ENCODE measurements at regions not wholly inside any gene's neighbourhood (a gene's known extent, or its start where the extent isn't known, plus 50 kb on each side); places are given as distances from the start of the nearest gene placed in this dataset.

DNA sequence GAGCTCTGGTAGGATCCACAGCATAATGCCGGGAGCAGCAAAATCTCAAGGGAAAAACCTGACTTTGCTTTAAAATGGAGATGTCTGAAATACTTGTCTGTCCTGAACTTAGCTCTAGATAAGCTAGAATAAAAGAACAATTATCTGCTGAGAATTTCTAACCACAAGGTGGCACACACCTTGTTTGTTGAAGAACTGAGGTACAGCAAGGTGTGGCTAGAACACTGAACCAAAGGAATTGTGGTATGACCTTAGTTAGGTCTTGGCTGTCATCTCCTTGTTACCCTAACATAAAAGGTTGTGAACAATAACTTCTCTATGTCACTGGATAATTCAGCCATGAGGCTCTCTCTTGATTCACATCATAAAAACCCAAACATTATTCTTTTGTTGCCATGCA is 72.3 kb upstream of the ANXA1 start:
- Histone ChIP-seq H3K36me3 (ENCODE audit: control insufficient read depth, insufficient read depth, low read length) (no peaks in the 10 kb centered on the region), H3K27me3 (ENCODE audit: control insufficient read depth, insufficient read depth, low read length) (no peaks in the 10 kb centered on the region), H3K4me3 (ENCODE audit: low read depth, low read length) (no peak overlapping the region)
- ChIA-PET CTCF (interaction anchor here (0.7 to 6.4 kb wide), 4 partner anchors 57 to 798 kb away, joined by 3 to 58 read pairs (median 6); no protein-coding TSS in a partner anchor), POLR2A (interaction anchor here (0.5 kb wide), 1 partner anchor 102 kb away, joined by 4 read pairs; no protein-coding TSS in a partner anchor)
- DNase-seq (ENCODE audit: low read depth), result no peak
- TF ChIP-seq, protein P1, sequence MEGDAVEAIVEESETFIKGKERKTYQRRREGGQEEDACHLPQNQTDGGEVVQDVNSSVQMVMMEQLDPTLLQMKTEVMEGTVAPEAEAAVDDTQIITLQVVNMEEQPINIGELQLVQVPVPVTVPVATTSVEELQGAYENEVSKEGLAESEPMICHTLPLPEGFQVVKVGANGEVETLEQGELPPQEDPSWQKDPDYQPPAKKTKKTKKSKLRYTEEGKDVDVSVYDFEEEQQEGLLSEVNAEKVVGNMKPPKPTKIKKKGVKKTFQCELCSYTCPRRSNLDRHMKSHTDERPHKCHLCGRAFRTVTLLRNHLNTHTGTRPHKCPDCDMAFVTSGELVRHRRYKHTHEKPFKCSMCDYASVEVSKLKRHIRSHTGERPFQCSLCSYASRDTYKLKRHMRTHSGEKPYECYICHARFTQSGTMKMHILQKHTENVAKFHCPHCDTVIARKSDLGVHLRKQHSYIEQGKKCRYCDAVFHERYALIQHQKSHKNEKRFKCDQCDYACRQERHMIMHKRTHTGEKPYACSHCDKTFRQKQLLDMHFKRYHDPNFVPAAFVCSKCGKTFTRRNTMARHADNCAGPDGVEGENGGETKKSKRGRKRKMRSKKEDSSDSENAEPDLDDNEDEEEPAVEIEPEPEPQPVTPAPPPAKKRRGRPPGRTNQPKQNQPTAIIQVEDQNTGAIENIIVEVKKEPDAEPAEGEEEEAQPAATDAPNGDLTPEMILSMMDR (IDR thresholded peaks at IDR 0.05; ENCODE audit: insufficient read depth, low read depth, low read length), result 0 out of 2 replicates have a peak, but pooled peaks have one; percentile 2

DNA sequence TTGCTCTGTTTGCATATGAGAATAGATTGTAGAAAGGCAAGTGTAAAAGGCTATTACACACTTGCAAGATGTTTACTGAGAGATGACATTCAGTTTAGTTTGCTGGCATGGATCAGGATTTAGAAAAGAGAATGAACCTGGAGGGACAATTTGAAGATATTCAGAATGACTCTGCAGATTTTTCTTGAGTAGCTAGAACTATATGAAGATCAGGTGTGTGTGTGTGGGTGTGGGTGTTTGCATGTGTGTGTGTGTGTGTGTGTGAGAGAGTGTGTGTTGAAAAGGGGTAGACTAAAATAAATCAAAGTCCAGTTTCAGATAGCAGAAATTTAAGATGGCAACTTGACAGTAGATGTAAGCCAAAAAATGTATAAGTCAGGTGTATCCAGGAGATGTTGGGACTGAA is 74.0 kb upstream of the ANXA1 start:
- ChIA-PET POLR2A (no interaction called here), CTCF (interaction anchor here (0.6 to 6.4 kb wide), 2 partner anchors 208 to 221 kb away, joined by 3 to 58 read pairs; no protein-coding TSS in a partner anchor)
- Histone ChIP-seq H3K27me3 (ENCODE audit: control insufficient read depth, insufficient read depth, low read length) (no peaks in the 10 kb centered on the region), H3K36me3 (ENCODE audit: control insufficient read depth, insufficient read depth, low read length) (no peaks in the 10 kb centered on the region), H3K4me3 (ENCODE audit: low read depth, low read length) (no peak overlapping the region)
- no peak for DNase-seq (ENCODE audit: low read depth)
- TF ChIP-seq, protein P1 (IDR thresholded peaks at IDR 0.05; ENCODE audit: insufficient read depth, low read depth, low read length), result no peak

DNA sequence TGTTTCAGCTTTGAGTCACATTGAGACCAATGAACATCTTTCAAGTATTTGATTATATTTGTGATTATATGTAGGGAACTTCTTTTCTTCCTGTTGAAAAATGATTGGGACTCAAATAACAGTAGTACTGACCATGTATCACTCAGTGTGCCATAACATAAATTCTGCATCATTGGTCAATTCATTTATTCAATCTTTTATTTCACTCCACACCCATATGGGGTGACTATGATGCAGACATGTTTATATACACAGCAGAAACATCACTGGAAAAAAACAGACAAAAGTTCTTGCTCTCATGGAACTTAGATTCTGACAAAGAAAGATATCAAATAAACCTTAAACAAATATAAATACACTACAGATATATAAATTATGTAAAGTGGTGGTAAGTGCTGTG is 74.7 kb upstream of the ANXA1 start:
- POLR2A ChIA-PET, result no interaction called here
- TF ChIP-seq, protein P1 (IDR thresholded peaks at IDR 0.05; ENCODE audit: insufficient read depth, low read depth, low read length), result no peak
- Histone ChIP-seq H3K27me3 (ENCODE audit: control insufficient read depth, insufficient read depth, low read length) (no peaks in the 10 kb centered on the region), H3K4me3 (ENCODE audit: low read depth, low read length) (no peak overlapping the region), H3K36me3 (ENCODE audit: control insufficient read depth, insufficient read depth, low read length) (no peaks in the 10 kb centered on the region)
- no peak for DNase-seq (ENCODE audit: low read depth)
- CTCF ChIA-PET, result no interaction called here

DNA sequence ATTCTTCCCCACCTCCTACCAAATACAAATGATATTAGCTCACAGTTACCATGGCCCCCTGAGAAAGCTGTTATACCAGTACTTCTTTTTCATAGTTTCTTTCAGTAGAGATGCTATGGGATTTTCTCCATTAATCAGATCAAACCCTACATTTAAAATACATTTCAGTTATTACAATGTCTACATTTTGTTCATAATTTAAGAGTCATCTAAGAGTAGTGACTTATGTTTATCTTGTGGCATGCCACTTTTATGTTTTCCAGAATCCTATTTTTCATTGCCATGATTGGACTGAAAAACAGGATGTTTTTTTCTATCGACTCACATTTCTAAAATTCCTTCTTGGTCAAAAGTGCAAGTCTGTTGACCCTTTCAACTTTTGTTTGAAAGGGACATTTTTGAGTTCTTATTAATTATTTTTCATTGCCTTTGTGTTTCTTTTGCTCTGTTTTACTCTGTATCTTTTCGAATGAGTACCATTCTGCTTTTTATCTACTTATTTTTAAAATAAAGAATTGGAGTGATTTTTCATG is 77.4 kb upstream of the ANXA1 start:
- peak; percentile 62 for DNase-seq (ENCODE audit: low read depth)
- H3K4me3 ChIP-seq (ENCODE audit: low read depth, low read length), result no peak overlapping the region
- TF ChIP-seq, protein P1 (IDR thresholded peaks at IDR 0.05; ENCODE audit: insufficient read depth, low read depth, low read length), result no peak

DNA sequence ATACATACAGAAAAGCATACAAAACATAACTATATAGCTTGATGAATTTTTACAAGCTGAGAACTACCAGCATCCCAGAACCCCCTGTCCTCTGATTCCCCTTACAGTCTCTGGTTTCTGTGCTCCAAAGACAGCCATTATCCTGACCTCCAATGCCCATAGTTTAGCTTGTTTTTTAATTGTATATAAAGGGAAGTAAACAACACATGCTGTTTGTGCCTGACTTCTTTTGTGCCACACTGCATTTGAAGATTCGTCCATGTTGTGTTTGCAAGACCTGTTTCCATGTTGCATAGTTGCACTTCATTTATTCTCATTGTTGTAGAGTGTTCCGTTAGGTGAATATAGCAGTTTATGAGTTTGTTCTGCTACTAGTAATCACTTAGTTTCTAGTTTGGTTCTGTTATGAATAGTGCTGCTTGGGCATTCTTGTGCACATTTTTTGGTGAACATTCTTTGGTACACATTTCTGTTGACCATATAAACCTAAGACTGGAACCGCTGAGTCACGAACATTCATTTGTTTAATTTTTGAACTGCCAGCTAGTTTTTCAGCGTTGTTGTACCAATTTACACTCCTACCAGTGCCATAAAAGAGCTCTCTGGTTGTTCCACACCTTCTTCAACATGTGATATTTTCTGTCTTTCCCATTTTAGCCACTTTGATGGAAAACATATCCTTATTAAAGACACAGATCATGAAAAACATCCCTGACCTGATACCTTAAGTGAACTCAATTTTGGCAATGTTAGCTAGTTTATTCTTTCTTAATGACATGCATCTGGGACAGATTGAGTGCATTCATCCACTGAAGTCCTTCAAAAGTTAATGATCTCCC is 78.1 kb upstream of the ANXA1 start:
- ChIA-PET CTCF (interaction anchor here (1.1 to 2.0 kb wide), 4 partner anchors 13 to 217 kb away, joined by 3 to 7 read pairs (median 6); no protein-coding TSS in a partner anchor), POLR2A (interaction anchor here (0.5 to 1.4 kb wide), 4 partner anchors 23 to 640 kb away, joined by 3 to 7 read pairs (median 3); no protein-coding TSS in a partner anchor)
- peak; percentile 76 for DNase-seq (ENCODE audit: low read depth)
- no peaks in the 10 kb centered on the region for H3K27me3 ChIP-seq (ENCODE audit: control insufficient read depth, insufficient read depth, low read length)
- TF ChIP-seq, protein P1 (IDR thresholded peaks at IDR 0.05; ENCODE audit: insufficient read depth, low read depth, low read length), result no peak
- H3K36me3 ChIP-seq (ENCODE audit: control insufficient read depth, insufficient read depth, low read length), result no peaks in the 10 kb centered on the region
- no peak overlapping the region for H3K4me3 ChIP-seq (ENCODE audit: low read depth, low read length)

More for the DNA sequence above, 77.4 kb upstream of the ANXA1 start:
- no peaks in the 10 kb centered on the region for H3K27me3 ChIP-seq (ENCODE audit: control insufficient read depth, insufficient read depth, low read length)
- POLR2A ChIA-PET, result interaction anchor here (0.6 to 1.4 kb wide), 2 partner anchors 24 to 156 kb away, joined by 3 to 7 read pairs; no protein-coding TSS in a partner anchor
- H3K36me3 ChIP-seq (ENCODE audit: control insufficient read depth, insufficient read depth, low read length), result no peaks in the 10 kb centered on the region
- CTCF ChIA-PET, result interaction anchor here (1.1 to 2.0 kb wide), 4 partner anchors 14 to 218 kb away, joined by 3 to 7 read pairs (median 6); no protein-coding TSS in a partner anchor

Data from BJ (cell line).